Hindlimb muscle (tissue), 1 donor: ENCODE measurements at regions not wholly inside any gene's neighbourhood (a gene's known extent, or its start where the extent isn't known, plus 50 kb on each side); places are given as distances from the start of the nearest gene placed in this dataset.

Experiments
- DNase-seq: peaks from one replicate; pipeline ENCODE4 v3.0.0-alpha.2; 2013

DNA sequence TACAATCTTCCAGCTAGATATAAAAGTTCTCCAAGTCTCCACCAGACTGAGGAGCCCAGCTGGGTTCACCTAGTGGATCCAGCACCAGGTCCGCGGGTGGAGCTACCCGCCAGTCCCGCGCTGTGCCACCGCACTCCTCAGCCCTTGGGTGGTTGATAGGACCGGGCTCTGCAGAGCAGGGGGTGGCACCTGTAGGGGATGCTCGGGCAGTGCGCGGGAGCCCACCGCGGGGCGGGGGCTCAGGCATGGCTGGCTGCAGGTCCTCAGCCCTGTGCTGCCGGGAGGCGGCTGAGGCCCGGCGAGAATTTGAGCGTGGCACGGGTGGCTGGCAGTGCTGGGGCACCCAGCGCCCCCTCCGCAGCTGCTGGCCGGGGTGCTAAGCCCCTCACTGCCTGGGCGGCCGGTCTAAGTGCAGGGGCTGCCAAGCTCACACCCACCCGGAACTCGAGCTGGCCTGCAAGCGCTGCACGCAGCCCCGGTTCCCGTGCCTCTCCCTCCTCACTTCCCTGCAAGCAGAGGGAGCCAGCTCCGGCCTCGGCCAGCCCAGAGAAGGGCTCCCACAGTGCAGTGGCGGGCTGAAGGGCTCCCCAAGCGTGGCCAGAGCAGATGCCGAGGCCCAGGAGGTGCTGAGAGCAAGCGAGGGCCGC lies 542.8 kb upstream of the PCDH9 start:
- no peak for DNase-seq

DNA sequence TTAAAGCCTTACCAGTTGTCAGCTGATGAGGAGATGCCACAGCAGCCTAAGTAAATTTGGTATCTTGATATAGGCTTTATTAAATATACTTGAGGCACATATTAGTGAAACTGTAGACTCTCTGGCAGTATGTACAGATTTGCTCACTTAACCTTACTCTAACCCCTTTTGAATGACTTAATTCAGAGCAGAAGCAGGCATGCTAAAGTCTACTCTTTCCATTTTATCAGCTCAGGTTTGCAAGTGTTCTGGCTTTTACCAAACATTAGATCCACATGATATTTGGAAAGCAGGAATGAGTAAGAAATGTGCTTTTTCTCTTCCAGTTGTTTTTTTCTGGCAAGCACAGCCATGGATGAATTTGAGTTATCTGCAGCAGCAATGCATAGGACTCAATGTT lies 541.0 kb upstream of the PCDH9 start:
- no peak for DNase-seq

DNA sequence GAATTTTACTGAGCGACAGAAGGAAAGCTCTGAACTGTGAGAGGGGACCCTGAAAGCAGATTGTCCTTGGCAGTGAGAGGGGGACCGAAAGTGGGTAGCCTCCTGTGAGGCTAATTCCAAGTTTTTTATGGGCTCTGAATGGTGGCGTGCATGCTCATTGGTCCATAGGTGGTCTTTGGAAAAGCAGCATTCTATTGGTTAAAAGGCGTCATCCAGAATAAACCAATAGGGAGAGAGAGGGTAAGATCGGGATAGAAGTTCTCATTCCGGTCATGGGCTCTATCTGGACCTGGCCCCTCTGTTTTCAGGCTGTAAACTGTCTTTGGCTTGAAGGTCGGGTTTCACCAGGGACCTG lies 539.8 kb upstream of the PCDH9 start:
- DNase-seq = no peak

DNA sequence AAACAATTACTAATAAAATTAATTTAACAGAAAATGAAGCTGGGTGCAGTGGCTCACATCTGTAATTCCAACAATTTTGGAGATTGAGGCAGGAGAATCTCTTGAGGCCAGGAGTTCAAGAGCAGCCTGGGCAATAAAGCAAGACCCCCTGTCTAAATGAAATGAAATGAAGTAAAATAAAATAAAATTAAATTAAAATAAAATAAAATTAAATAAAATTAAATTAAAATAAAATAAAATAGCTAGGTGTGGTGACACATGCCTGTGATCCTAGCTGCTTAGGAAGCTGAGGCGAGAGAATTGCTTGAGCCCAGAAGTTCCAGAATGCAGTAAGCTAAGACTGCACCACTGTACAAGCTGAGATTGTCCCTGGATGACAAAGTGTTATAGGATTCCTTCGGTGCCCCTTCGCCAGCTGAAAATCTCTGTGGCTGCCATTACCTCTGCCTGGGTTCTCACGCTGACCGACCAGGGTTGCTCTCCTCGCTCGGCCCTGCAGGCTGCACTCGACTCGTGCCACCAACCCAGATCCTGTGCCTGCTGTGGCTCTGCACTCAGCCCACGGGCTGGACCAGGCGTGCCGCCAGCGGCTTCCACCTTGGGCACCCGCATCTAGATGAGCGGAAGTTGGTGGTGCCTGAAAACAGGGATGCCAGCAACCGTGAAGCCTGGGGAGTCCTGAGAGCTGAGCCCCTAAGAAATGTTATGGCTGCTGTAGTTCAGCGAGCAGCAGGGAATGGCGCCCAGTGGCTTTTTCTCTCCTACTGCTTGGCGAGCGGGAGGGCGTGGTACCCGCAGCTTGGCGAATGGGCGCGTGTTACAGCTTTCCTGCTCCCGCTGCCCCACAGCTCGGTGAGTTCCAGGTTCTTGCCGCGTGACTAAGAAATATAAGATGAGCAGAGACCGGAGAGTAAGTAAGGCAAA lies 539.2 kb upstream of the PCDH9 start:
- DNase-seq = no peak

DNA sequence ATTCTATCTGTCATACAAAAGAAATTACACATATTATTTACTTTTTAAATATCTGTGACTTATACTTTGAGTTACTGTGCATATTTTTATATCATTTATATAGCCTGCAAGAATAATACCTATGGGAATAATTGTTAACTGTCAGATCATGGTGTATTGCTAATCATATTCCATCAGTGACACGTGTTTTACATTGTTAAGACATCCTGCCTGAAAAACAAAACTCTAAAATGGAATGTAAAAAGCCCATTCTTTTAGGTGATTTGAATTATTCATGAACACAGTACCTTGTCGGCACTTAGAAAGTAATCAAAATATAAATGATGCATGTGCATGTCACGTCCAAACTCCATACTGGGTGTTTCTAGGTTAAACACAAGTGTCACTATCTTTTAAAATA lies 533.8 kb upstream of the PCDH9 start:
- no peak for DNase-seq

DNA sequence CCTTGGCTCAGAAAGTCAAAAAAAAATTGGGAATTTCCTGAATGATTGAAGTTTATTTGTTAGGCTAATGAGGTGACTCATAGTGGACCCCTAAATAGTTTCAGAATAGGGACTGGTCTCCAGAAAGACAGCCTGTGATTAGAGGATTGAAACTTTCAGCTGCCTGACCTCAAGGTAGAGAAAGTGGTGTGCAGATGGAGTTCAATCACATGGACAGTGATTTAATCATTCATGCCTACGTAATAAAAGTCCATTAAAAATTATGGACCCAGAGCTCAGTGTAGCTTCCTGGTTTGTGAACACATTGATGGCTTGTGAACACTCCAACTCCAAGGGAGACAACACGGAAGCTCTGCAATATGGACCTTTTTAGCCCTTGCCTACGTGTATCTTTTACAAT lies 533.2 kb upstream of the PCDH9 start:
- no peak for DNase-seq

DNA sequence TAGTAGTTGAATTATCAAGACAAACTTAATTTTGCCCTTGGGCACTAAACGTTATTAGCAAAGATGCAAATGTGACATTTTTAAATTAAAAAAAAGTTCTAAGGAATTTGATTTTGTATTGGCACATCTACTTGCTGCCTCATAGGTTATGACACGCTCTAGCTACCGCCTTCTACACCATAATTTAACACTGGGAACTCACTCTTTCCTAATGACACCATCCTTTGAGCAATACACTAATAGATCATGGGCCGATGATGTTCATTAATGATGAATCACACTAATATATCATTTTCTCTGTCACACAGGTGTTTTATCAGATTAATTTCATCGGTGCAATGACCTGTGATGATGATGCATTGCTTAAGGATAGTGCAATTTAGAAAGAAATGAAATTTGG lies 528.8 kb upstream of the PCDH9 start:
- DNase-seq = no peak

DNA sequence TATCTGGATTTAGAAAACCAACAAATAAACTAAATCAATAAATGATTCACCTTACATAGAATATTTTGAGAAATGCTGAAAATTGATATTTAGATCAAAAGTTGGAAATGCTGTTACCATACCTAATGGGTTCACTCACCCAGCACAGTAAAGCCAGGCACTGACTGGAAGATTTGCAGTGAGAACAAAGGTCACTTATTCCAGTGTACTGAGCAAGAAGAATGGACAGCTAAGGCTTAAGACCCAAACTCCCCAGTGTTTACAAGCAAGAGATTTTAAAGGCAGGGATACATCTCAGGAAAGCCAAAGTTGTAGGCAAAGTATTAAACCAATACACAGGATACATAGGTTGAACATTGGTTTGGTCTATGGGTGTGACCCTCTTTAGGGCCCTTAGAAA lies 523.9 kb upstream of the PCDH9 start:
- no peak for DNase-seq

DNA sequence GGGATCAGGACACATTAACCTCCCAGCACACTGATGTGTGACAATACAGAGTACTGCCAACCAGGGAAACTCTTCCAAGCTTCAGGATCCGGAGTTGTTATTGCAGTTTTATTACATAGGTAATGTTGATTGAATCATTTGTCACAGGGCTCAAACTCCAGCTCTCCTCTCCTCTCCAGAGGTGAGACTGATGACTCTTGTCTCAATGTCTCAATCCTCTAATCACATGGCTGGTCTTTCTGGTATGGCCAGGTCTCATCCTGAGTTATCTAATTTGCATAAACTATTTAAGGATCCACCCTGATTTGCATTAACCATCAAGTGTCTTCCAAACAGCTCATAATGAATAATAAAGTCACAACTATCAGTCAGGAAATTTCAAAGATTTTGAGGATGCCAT lies 522.6 kb upstream of the PCDH9 start:
- no peak for DNase-seq

DNA sequence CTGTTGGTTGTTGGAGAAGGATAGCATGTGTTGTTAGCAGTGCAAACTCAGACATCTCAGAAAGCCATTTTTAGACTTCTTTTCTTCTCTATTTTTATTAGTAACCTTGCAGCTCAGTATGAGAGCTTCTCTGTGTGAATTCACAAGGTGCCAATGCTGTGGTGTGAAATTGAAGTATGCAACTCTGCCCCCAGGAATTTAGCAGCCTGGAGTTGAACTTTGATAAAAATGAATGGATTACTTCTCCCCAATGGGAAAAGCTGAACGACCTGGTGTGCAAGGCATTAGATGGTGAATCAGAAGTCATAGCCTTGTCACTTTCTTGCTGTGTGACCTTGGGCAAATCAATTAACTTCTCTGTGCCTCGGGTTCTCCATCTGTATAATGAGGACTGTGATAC lies 512.3 kb upstream of the PCDH9 start:
- DNase-seq = no peak

DNA sequence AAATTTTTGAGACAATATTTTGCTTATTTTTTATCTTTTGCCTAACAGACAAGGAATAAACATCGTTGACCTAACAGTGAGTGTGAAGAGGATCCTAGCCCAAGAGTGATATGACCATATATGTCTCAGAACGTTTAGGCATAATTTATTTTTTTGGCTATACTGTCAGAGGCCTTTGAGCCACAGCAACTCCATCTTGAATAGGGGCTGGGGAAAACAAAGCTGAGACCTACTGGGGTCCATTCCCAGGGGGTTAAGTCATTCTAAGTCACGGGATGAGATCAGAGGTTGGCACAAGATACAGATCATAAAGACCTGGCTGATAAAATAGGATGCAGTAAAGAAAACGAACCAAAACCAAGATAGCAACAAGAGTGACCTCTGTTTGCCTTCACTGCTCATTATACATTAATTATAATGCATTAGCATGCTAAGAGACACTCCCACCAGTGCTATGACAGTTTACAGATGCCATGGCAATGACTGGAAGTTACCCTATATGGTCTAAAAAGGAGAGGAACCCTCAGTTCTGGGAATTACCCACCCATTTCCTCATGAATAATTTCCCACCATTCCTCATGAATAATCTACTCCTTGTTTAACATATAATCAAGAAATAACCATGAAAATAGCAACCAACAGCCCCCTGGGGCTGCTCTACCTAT lies 510.9 kb upstream of the PCDH9 start:
- DNase-seq = no peak

DNA sequence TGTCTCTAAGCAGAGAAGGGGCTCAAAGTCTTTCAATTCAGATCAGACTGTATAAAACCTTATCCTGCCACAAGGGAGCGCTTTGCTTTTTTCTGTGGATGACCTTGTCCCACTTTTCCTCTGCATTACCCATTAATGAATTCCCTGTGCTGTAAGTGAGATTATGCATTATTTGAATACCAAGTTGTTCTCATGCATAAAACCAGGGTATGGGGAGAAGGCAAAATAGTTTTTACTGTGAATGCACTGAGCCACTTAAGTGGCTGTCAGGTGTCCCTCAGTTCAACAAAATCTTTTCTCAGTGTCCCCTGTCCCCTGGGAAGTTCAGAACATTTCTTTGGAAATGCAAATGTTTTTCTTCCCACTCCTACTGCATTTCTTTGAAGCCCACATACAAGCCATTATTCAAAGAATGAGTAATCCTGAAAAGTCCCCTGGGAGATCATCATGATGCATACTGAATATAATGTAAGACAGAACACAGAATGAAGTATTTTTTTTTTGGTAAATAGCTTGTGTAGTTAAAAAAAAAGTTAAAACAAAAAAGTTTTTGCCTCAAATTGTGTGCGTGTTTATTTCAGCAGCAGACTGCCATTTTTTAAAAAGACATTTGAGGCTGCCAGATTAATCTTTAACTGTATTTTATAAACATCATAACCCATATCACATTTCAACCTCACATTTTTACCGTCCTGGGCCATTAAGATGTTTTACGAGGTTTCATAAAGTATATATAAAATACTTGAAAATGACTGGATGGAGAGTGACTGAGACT lies 506.7 kb upstream of the PCDH9 start:
- DNase-seq = peak; percentile 29

DNA sequence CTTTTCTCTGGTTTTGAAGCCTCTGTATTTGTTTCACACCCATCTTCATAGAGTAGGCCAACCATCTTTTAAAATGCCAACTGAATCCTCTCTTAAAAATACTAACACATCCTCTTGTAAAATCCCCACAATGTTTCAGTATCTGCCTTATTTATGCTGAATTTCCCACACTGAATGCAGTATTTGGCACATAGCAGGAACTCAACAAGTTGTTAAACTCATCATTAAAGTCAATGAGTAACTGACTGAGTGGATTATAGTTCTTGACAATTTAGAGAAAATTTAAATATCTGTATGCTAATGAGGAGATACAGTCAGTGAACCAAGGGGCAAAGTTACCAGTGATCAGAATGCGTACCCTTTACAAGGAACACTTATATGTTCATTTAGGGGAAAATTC lies 505.5 kb upstream of the PCDH9 start:
- DNase-seq = no peak

DNA sequence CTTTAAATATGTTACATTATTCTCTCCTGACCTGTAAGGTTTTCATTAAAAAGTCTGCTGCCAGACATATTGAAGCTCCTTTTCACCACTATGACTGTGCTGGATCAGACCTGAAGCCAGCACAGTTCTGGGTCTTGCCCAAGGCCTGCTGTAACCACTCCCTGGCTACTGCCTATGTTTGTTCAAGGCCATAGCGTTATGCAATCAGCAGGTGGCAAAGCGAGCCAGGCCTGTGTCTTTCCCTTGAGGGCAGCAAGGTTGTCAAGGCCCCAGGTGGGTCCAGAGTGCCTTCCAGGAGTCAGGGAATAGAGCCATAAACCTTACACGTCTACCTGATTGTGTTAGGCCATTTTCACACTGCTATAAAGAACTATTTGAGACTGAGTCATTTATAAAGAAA lies 496.8 kb upstream of the PCDH9 start:
- peak; percentile 14 for DNase-seq

DNA sequence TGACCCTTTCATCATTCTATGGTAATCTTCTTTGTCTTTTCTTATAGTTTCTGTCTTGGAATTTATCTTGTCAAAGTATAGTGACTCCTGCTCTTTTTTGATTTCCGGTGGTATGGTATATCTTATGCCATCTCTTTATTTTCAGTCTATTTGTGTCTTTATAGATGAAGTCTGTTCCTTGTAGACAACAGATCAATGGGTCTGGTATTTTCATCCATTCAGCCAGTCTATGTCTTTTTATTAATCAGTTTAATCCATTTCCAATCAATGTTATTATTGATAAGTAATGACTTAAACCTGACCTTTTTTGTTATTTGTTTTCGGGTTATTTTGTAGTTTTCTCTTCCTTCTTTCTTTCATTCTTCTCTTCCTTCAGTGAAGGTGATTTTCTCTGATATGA lies 495.9 kb upstream of the PCDH9 start:
- DNase-seq = no peak

DNA sequence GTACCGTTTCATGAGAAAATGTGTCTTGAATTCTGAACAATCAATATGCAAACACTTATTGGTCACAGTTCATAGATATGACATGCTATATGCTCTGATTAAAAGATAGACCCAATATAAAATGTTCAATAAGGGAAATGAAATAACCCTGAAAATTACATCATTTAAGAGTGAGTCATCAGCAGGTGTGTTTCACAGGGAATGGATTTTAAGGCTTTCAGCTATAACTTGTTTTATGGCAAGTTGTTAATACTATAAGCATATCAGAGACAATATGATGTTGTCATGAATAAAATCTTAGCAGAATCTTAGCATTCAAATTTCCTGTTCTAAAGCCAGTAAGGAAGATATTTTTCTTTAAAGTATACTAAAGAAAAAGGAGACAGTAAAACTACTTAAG lies 483.4 kb upstream of the PCDH9 start:
- no peak for DNase-seq

DNA sequence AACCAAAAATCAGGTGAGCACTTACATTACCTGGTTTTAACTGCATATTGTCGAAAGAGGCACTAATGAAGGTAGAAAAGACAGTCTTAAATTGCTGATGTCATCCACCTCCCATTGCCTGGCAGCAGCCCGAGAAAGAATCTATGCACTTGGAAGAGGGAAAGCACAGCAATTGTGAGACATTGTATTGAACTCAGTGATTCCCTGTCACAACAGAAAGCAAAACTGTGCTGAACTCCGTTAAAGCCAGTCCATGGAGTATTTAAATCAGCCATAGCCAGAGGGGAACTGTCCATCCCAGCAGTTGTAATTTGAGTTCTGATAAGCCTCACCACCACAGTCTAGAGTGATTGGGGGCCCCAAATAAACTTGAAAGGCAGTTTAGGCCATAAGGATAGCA lies 466.6 kb upstream of the PCDH9 start:
- no peak for DNase-seq

DNA sequence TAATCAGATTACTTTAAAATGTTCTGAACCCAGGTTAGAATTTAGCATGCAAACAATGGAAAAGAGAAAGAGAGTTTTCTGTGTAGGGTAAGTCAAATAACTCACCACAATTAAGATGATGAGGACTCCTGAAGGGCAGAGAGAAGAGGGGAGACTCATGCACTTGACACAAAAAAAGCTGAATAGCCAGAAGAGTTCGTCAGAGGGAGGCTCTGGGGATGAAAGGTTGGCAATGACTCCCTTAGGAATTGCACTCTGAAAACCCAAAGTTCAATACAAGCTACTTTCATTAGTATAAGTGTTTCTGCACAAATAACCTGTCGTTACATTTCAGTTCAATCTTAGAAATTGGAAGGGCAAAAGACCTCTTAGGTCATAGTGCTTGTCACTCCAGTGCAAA lies 434.4 kb upstream of the PCDH9 start:
- DNase-seq = no peak

DNA sequence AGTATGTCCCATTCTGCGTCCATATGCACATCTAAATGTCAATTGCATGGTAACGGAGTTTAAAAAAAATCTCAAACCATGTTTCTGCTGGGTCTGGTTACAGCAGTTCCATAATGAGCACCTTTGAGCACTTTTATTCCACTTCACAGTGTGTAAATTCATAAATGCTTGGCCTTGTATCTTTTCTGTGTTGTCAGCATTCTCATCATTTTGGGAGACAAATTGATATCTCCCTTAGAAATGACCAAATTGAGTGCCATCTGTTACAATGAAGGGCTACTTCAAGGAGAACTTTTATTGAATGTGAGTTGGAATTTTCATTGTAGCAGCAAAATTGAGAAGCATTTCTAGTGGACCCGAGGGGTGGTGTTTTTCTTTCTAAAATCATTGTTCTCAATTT lies 432.9 kb upstream of the PCDH9 start:
- DNase-seq = no peak

DNA sequence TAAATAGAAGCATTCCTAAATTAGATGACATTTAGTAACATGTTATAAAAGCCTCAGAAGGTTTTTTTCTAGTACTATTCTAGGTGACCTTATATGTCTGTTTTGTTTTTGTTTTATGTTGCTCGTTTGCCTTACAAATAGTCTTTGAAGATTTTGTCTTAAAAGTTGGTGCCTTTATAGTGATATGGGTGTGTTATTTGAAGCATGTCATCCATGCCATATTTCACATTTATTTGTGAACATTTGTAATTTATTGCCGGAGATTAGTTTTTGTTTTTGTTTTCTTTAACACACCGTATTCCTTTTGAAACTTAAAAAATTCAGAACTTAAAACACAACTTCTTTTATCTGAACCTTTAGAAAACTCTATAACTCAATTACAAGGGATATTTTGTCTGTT lies 422.8 kb upstream of the PCDH9 start:
- no peak for DNase-seq

DNA sequence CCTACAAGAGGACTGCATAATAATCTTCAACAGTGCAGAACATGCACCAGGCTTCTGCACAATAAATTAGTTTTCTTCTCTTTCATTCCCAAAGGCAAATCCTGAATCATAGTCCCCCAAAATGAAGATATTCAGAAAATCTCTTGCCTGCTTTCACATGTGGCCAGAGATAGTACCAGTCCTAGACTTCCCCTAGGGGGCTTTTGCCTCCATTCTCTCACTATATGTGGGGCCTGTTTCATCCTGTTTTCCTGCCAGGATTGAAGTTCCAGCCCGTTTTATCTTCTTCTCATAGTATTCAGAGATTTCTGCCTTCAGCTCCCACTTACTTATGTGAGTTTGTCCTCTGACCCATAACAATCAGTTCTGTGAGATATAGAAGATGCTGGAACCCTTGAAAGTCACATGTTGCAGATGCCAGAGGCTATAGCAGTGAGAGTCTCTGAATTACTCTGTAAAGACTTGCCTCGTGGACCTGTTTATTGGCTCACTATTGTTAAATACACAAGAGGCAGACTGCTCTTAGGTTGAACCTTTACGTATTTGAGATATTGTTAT lies 421.9 kb upstream of the PCDH9 start:
- DNase-seq = no peak

DNA sequence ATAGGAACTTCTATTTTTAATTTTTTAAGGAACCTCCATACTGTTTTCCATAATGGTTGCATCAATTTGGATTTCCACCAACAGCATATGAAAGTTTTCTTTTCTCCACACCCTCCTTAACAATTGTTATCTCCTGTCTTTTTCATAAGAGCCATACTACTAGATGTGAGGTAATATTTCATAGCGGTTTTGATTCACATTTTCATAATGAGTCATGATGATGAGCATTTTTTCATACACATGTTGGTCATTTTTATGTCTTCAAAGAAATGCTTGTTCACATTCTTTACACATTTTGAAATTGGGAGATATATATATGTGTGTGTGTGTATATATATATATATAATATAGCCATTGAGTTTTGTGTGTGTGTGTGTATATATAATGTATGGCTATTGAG lies 420.3 kb upstream of the PCDH9 start:
- no peak for DNase-seq
